Naive thymus-derived CD4-positive, alpha-beta T cell (primary cell): ENCODE measurements at regions not wholly inside any gene's neighbourhood (a gene's known extent, or its start where the extent isn't known, plus 50 kb on each side); places are given as distances from the start of the nearest gene placed in this dataset.

Experiments used
- ATAC-seq: fragments of 150-1000 bp; cut with Tn5 transposase; 2 replicates; pipeline ENCODE4 v1.10.0; 2021; ENCODE audit warnings: mild to moderate bottlenecking, moderate library complexity
- CTCF ChIA-PET: fragments of 350-600 bp; sonication (Branson Sonifier 250); formaldehyde crosslinking; loops from one replicate; lab custom pipeline; 2021; ENCODE audit warnings: antibody characterized with exemption; lab: Charles Lee
- POLR2A ChIA-PET: fragments of 350-600 bp; sonication (Branson Sonifier 250); formaldehyde crosslinking; loops from one replicate; lab custom pipeline; 2021; ENCODE audit warnings: antibody characterized with exemption, inconsistent platforms; lab: Charles Lee
- DNase-seq, 9 donors: peaks; one replicate each; pipeline versions ENCODE4 v3.0.0 to v3.0.0-alpha.2; 2020 to 2022; ENCODE audit warnings: mixed read lengths in 1 of 9
- H3K27ac ChIP-seq: one replicate; pipeline ENCODE4 v1.7.0; 2013; ENCODE audit warnings: mild to moderate bottlenecking, low read depth, low read length, moderate library complexity
- H3K27me3 ChIP-seq, 2 donors: one replicate each; pipeline ENCODE4 v1.7.0; 2013; ENCODE audit warnings: low read length in 2 of 2, mild to moderate bottlenecking in 2 of 2, moderate library complexity in 2 of 2; ENCODE audit not compliant: control insufficient read depth in 2 of 2, insufficient read depth in 2 of 2
- H3K36me3 ChIP-seq, 3 experiments: 1 replicate in 2 of 3; 2 replicates in 1 of 3; pipeline ENCODE4 v1.7.0; 2013; ENCODE audit warnings: low read length in 3 of 3, mild to moderate bottlenecking in 3 of 3, moderate library complexity in 1 of 3; ENCODE audit not compliant: insufficient read depth in 3 of 3, control insufficient read depth in 2 of 3
- H3K4me1 ChIP-seq, 2 donors: one replicate each; pipeline ENCODE4 v1.7.0; 2013; ENCODE audit warnings: low read length in 2 of 2, mild to moderate bottlenecking in 2 of 2, moderate library complexity in 1 of 2; ENCODE audit not compliant: control insufficient read depth in 2 of 2, insufficient read depth in 2 of 2
- H3K4me3 ChIP-seq: 2 replicates; pipeline ENCODE4 v1.7.0; 2013; ENCODE audit warnings: mild to moderate bottlenecking, low read length
- H3K9me3 ChIP-seq, 3 experiments: 1 replicate in 2 of 3; 2 replicates in 1 of 3; pipeline ENCODE4 v1.7.0; 2013; ENCODE audit warnings: low read length in 3 of 3; ENCODE audit not compliant: control insufficient read depth in 2 of 3
- H3K27ac Mint-ChIP-seq, 9 donors: one replicate each; pipeline ENCODE4 v1.8.0; 2020 to 2022; ENCODE audit warnings: mixed read lengths in 9 of 9, mild to moderate bottlenecking in 8 of 9, moderate library complexity in 5 of 9, inconsistent platforms in 2 of 9
- H3K27me3 Mint-ChIP-seq, 5 donors: one replicate each; pipeline ENCODE4 v1.8.0; 2021 to 2022; ENCODE audit warnings: mixed read lengths in 5 of 5, mild to moderate bottlenecking in 1 of 5
- H3K36me3 Mint-ChIP-seq, 5 donors: one replicate each; pipeline ENCODE4 v1.8.0; 2020 to 2022; ENCODE audit warnings: mixed read lengths in 5 of 5, mild to moderate bottlenecking in 3 of 5, inconsistent platforms in 1 of 5
- H3K4me1 Mint-ChIP-seq, 7 donors: one replicate each; pipeline ENCODE4 v1.8.0; 2020 to 2022; ENCODE audit warnings: mixed read lengths in 7 of 7, mild to moderate bottlenecking in 3 of 7, inconsistent platforms in 1 of 7
- H3K4me3 Mint-ChIP-seq, 10 donors: one replicate each; pipeline ENCODE4 v1.8.0; 2020 to 2022; ENCODE audit warnings: mild to moderate bottlenecking in 10 of 10, mixed read lengths in 10 of 10, moderate library complexity in 6 of 10, inconsistent platforms in 2 of 10
- H3K9me3 Mint-ChIP-seq, 11 donors: one replicate each; pipeline ENCODE4 v1.8.0; 2020 to 2022; ENCODE audit warnings: mixed read lengths in 11 of 11, mild to moderate bottlenecking in 4 of 11, inconsistent platforms in 1 of 11, moderate library complexity in 1 of 11
- intact Hi-C, 2 donors: fragments of 100-400 bp; cut with micrococcal nuclease; formaldehyde crosslinking; loops; one replicate each; pipeline ENCODE4 v1.15.1; 2023

GRCh38 chr6:151679941-151680340, 127.5 kb upstream of the ESR1 start:
- H3K27ac ChIP-seq = no peak overlapping the region
- ChIA-PET CTCF (interaction anchor here (2.7 kb wide), 1 partner anchor 10 kb away, joined by 11 read pairs; no protein-coding TSS in a partner anchor), POLR2A (interaction anchor here (1.0 kb wide), 1 partner anchor 10 kb away, joined by 4 read pairs; no protein-coding TSS in a partner anchor)
- Mint-ChIP-seq H3K4me3 (no peak overlapping the region), H3K9me3 (no peaks in the 10 kb centered on the region), H3K36me3 (no peaks in the 10 kb centered on the region), H3K4me1 (peaks cover 5 to 16% (median 10%) of the 10 kb centered on the region in 7 donors), H3K27me3 (peaks cover 6 to 20% (median 15%) of the 10 kb centered on the region in 5 donors), H3K27ac (no peak overlapping the region)
- no peaks in the 10 kb centered on the region for H3K9me3 ChIP-seq
- H3K4me3 ChIP-seq = no peak overlapping the region
- no peaks in the 10 kb centered on the region for H3K36me3 ChIP-seq
- ATAC-seq (no peak), DNase-seq (no peak)
- no peaks in the 10 kb centered on the region for H3K27me3 ChIP-seq
- intact Hi-C loops = loop anchor here in 1 of 2 donors (5.0 kb wide), 1 partner anchor 677 kb away; no protein-coding TSS in a partner anchor
- no peaks in the 10 kb centered on the region for H3K4me1 ChIP-seq

GRCh38 chr6:151680846-151681432, 126.5 kb upstream of the ESR1 start:
- ATAC-seq (no peak), DNase-seq (no peak)
- Mint-ChIP-seq H3K27ac (peak overlapping the region in 1 of 9 donors; percentile 27), H3K4me1 (peaks cover under 1 to 16% (median 10%) of the 10 kb centered on the region in 7 donors), H3K4me3 (peak overlapping the region in 6 of 10 donors; percentile 1 to 69 (median 43)), H3K9me3 (no peaks in the 10 kb centered on the region), H3K36me3 (no peaks in the 10 kb centered on the region), H3K27me3 (peaks cover 6 to 20% (median 15%) of the 10 kb centered on the region in 5 donors)
- intact Hi-C loops = no loop called here
- POLR2A ChIA-PET = interaction anchor here (1.0 kb wide), 1 partner anchor 9 kb away, joined by 3 read pairs; no protein-coding TSS in a partner anchor
- Histone ChIP-seq H3K9me3 (no peaks in the 10 kb centered on the region), H3K27me3 (no peaks in the 10 kb centered on the region), H3K4me1 (no peaks in the 10 kb centered on the region), H3K27ac (no peak overlapping the region), H3K4me3 (no peak overlapping the region), H3K36me3 (no peaks in the 10 kb centered on the region)
- CTCF ChIA-PET = interaction anchor here (2.7 kb wide), 1 partner anchor 9 kb away, joined by 11 read pairs; no protein-coding TSS in a partner anchor

DNA sequence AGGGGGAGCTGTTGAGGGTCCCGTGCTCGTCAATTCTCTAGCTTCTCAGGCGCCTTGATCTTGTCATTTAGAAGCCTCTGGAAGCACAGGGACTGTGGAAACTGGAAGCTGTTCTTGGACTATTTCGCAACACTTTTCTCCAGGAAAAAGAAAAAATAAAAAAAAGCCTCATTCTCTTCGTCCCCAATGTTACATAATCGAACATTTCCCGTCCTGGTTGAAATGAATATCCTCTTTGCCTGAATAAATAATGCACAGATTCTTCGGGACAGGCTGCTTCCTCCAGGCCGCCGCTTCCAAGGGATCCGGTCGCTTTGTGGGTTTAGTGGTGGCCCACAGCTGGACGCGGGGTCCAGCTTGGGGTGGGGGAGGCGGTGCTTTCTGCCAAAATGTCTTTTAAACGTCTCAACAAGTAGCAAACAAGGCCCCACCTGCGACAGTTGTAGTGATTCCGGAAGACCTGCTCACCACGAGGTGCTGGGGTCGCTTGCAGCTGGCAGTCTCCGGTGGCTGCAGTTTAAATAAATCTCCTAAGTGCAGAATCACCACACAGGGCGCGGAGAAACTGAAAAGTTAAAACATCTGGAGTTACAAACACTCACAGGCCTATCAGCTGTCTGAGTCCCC, 125.9 kb upstream of the ESR1 start:
- ChIA-PET CTCF (interaction anchor here (2.7 kb wide), 1 partner anchor 9 kb away, joined by 11 read pairs; no protein-coding TSS in a partner anchor), POLR2A (interaction anchor here (1.0 kb wide), 1 partner anchor 9 kb away, joined by 3 read pairs; no protein-coding TSS in a partner anchor)
- H3K4me3 Mint-ChIP-seq = peak overlapping the region in 9 of 10 donors; percentile 31 to 80 (median 69)
- no peaks in the 10 kb centered on the region for H3K9me3 Mint-ChIP-seq
- DNase-seq (peak in 3 of 9 donors; percentile 4 to 25 (median 15)), ATAC-seq (no peak)
- no peaks in the 10 kb centered on the region for H3K4me1 ChIP-seq
- no peaks in the 10 kb centered on the region for H3K9me3 ChIP-seq
- H3K36me3 ChIP-seq = no peaks in the 10 kb centered on the region
- no peaks in the 10 kb centered on the region for H3K36me3 Mint-ChIP-seq
- no peaks in the 10 kb centered on the region for H3K27me3 ChIP-seq
- no peak overlapping the region for H3K4me3 ChIP-seq
- intact Hi-C loops = no loop called here
- H3K27ac ChIP-seq = no peak overlapping the region
- H3K27me3 Mint-ChIP-seq = peaks cover 6 to 20% (median 15%) of the 10 kb centered on the region in 5 donors
- H3K27ac Mint-ChIP-seq = peak overlapping the region in 7 of 9 donors; percentile 15 to 85 (median 78)
- H3K4me1 Mint-ChIP-seq = peaks cover 0 to 16% (median 10%) of the 10 kb centered on the region in 7 donors

DNA sequence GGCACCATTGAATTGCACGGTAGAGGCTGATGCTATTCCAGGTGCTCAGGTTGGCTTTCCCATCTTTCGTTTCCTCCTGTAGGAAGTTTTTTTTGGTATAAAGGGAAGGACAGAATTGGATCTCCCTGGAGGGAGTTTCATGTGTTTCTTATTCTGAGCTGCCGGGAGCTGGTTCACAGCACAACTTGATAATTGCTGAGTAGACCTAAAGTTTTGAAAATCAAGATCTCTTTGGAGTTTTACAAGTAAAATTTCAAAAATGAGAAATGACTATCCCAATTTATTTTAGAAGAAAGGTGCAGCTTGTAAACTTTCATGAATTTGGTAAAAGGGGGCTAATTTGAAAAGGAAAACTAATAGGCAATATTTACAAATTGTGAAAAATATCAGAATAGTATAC, 125.2 kb upstream of the ESR1 start:
- ATAC-seq = no peak
- Mint-ChIP-seq H3K9me3 (no peaks in the 10 kb centered on the region), H3K27me3 (peaks cover 6 to 23% (median 15%) of the 10 kb centered on the region in 5 donors), H3K4me3 (peak overlapping the region in 5 of 10 donors; percentile 1 to 69 (median 65)), H3K36me3 (no peaks in the 10 kb centered on the region), H3K4me1 (peaks cover 0 to 16% (median 10%) of the 10 kb centered on the region in 7 donors), H3K27ac (peak overlapping the region in 1 of 9 donors; percentile 80)
- Histone ChIP-seq H3K27ac (no peak overlapping the region), H3K4me1 (no peaks in the 10 kb centered on the region), H3K9me3 (no peaks in the 10 kb centered on the region), H3K27me3 (no peaks in the 10 kb centered on the region), H3K36me3 (no peaks in the 10 kb centered on the region), H3K4me3 (no peak overlapping the region)
- intact Hi-C loops = no loop called here
- ChIA-PET POLR2A (interaction anchor here (1.0 kb wide), 1 partner anchor 8 kb away, joined by 3 read pairs; no protein-coding TSS in a partner anchor), CTCF (no interaction called here)
- no peak for DNase-seq

GRCh38 chr6:151682922-151683321, 124.6 kb upstream of the ESR1 start:
- Histone ChIP-seq H3K4me1 (no peaks in the 10 kb centered on the region), H3K9me3 (no peaks in the 10 kb centered on the region), H3K27ac (no peak overlapping the region), H3K4me3 (no peak overlapping the region), H3K27me3 (no peaks in the 10 kb centered on the region), H3K36me3 (no peaks in the 10 kb centered on the region)
- ChIA-PET POLR2A (no interaction called here), CTCF (no interaction called here)
- Mint-ChIP-seq H3K27ac (no peak overlapping the region), H3K9me3 (no peaks in the 10 kb centered on the region), H3K4me3 (no peak overlapping the region), H3K36me3 (no peaks in the 10 kb centered on the region), H3K27me3 (peaks cover 6 to 24% (median 15%) of the 10 kb centered on the region in 5 donors), H3K4me1 (peaks cover 0 to 16% (median 10%) of the 10 kb centered on the region in 7 donors)
- ATAC-seq (no peak), DNase-seq (no peak)
- intact Hi-C loops = no loop called here

DNA sequence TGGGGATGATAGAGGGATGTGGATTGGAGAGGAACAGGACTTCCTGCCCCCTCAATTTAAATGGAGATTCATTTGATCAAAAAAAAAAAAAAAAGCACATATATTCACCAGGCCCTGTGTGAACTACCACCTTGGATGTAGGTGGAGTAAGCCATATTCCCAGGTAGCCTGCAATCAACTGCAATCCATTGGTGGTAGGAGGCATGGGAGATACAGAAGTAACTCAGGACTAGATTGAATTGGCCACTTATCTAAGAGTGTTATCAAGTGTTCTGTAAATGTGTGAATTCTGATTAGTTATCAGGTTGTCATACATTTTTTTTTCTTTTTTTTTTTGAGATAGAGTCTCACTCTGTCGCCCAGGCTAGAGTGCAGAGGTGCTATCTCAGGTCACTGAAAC, 124.1 kb upstream of the ESR1 start:
- Mint-ChIP-seq H3K9me3 (no peaks in the 10 kb centered on the region), H3K27ac (no peak overlapping the region), H3K4me3 (no peak overlapping the region), H3K36me3 (no peaks in the 10 kb centered on the region), H3K27me3 (peaks cover 6 to 24% (median 15%) of the 10 kb centered on the region in 5 donors), H3K4me1 (peaks cover 0 to 16% (median 10%) of the 10 kb centered on the region in 7 donors)
- POLR2A ChIA-PET = no interaction called here
- Histone ChIP-seq H3K9me3 (no peaks in the 10 kb centered on the region), H3K4me1 (no peaks in the 10 kb centered on the region), H3K36me3 (no peaks in the 10 kb centered on the region), H3K27ac (no peak overlapping the region), H3K4me3 (no peak overlapping the region), H3K27me3 (no peaks in the 10 kb centered on the region)
- no peak for ATAC-seq
- DNase-seq = no peak
- CTCF ChIA-PET = no interaction called here
- intact Hi-C loops = no loop called here
